GM18502 (cell line): ENCODE measurements at regions not wholly inside any gene's neighbourhood (a gene's known extent, or its start where the extent isn't known, plus 50 kb on each side); places are given as distances from the start of the nearest gene placed in this dataset.
"Not testable (repeated sequence)": the region's sequence is repeated elsewhere in the genome, so short reads cannot be mapped to it uniquely, and the experiment has no call there.

Experiments
- ATAC-seq: cut with Tn5 transposase; IDR thresholded peaks from one replicate; pipeline ENCODE4 v1.9.1; 2021; ENCODE audit warnings: mild to moderate bottlenecking; ENCODE audit not compliant: unreplicated experiment, poor library complexity

- ATAC-seq, result not testable (repeated sequence)
Measured at GRCh38 chr10:45056806-45057205, 56.1 kb downstream of the ZNF22 start.

- ATAC-seq, result no peak
Measured at GRCh38 chr10:45058580-45058979, 57.9 kb downstream of the ZNF22 start.

- no peak for ATAC-seq
Measured at GRCh38 chr10:45058992-45059561, 58.4 kb downstream of the ZNF22 start.

GRCh38 chr10:45059632-45060031 is 58.9 kb downstream of the ZNF22 start:
- no peak for ATAC-seq

GRCh38 chr10:45061982-45062381 is 61.3 kb downstream of the ZNF22 start:
- ATAC-seq, result no peak

- no peak for ATAC-seq
Measured at GRCh38 chr10:45063591-45064231, 63.0 kb downstream of the ZNF22 start.

- no peak for ATAC-seq
Measured at GRCh38 chr10:45064998-45065397, 64.3 kb downstream of the ZNF22 start.

- ATAC-seq, result no peak
Measured at GRCh38 chr10:45071043-45071813, 70.5 kb downstream of the ZNF22 start.

GRCh38 chr10:45075216-45075615 is 74.5 kb downstream of the ZNF22 start:
- ATAC-seq, result no peak

- ATAC-seq, result no peak
Measured at GRCh38 chr10:45075826-45076380, 75.2 kb downstream of the ZNF22 start.

- ATAC-seq, result no peak
Measured at GRCh38 chr10:45076891-45077290, 76.2 kb downstream of the ZNF22 start.

GRCh38 chr10:45080331-45080730 is 79.6 kb downstream of the ZNF22 start:
- no peak for ATAC-seq

- no peak for ATAC-seq
Measured at GRCh38 chr10:45082176-45082575, 81.5 kb downstream of the ZNF22 start.

GRCh38 chr10:45091968-45092367 is 91.2 kb downstream of the ZNF22 start:
- no peak for ATAC-seq

GRCh38 chr10:45093945-45094344 is 93.2 kb downstream of the ZNF22 start:
- ATAC-seq, result no peak

- no peak for ATAC-seq
Measured at GRCh38 chr10:45095286-45095685, 94.6 kb downstream of the ZNF22 start.

GRCh38 chr10:45096001-45096400 is 95.3 kb downstream of the ZNF22 start:
- ATAC-seq, result no peak

- ATAC-seq, result no peak
Measured at GRCh38 chr10:45100429-45100828, 99.7 kb downstream of the ZNF22 start.

- ATAC-seq, result no peak
Measured at GRCh38 chr10:45104674-45105073, 104.0 kb downstream of the ZNF22 start.

- ATAC-seq, result not testable (repeated sequence)
Measured at GRCh38 chr10:45105309-45105708, 104.6 kb downstream of the ZNF22 start.

- no peak for ATAC-seq
Measured at GRCh38 chr10:45106236-45106856, 105.6 kb downstream of the ZNF22 start.
